HCT116 (cell line): ENCODE measurements at regions not wholly inside any gene's neighbourhood (a gene's known extent, or its start where the extent isn't known, plus 50 kb on each side); places are given as distances from the start of the nearest gene placed in this dataset.
"Not testable (repeated sequence)": the region's sequence is repeated elsewhere in the genome, so short reads cannot be mapped to it uniquely, and the experiment has no call there.

Experiments used
- ATAC-seq: fragments of 200-7000 bp; cut with Tn5 transposase; 2 replicates; pipeline ENCODE4 v1.9.1; 2020; ENCODE audit warnings: mild to moderate bottlenecking, moderate library complexity
- BruUV-seq: library from RNA; stranded (reverse); fragments of 400-500 nt; replicated peaks from 2 replicates; lab custom pipeline; 2021; lab: Mats Ljungman, UMichigan
- CTCF ChIA-PET: fragments of 300-600 bp; sonication (Branson Sonifier 250); formaldehyde crosslinking; loops from one replicate; lab custom pipeline; 2021; ENCODE audit warnings: antibody characterized with exemption; lab: Charles Lee
- POLR2A ChIA-PET: fragments of 300-600, 350-600 bp; sonication (Branson Sonifier 250); formaldehyde crosslinking; loops from one replicate; lab custom pipeline; 2021; ENCODE audit warnings: antibody characterized with exemption; lab: Charles Lee
- RAD21 ChIA-PET, 2 experiments: fragments of 300-600 bp; sonication (Branson Sonifier 250); formaldehyde crosslinking; loops; one replicate each; lab custom pipeline; 2023; ENCODE audit warnings: low total read pairs in 2 of 2; ENCODE audit not compliant: uncharacterized antibody in 2 of 2, unreplicated experiment in 2 of 2, low non-redundant PET in 1 of 2; lab: Charles Lee
- DNase-seq: peaks from one replicate; pipeline ENCODE4 v3.0.0-alpha.2; 2010; ENCODE audit warnings: low read depth, low spot score
- H2AFZ ChIP-seq: fragments of 200-600 bp; shearing (Covaris generic), sonication (generic); 2 replicates; pipeline ENCODE4 v1.6.1; 2017; ENCODE audit warnings: low read depth, mixed run types, mixed read lengths, antibody characterized with exemption, low read length; ENCODE audit not compliant: poor library complexity, severe bottlenecking
- H3K27ac ChIP-seq: 2 replicates; pipeline ENCODE4 v1.5.1; 2012; ENCODE audit warnings: low read depth, low read length
- H3K27me3 ChIP-seq: fragments of 200-600 bp; sonication (generic); 2 replicates; pipeline ENCODE4 v1.6.1; 2016; ENCODE audit warnings: mixed run types, low read length, mixed read lengths; ENCODE audit not compliant: insufficient read depth
- H3K36me3 ChIP-seq, 2 experiments: fragments of 200-500 bp in 1 of 2; fragments of 200-600 bp in 1 of 2; sonication (Bioruptor generic) in 1 of 2; sonication (generic) in 1 of 2; 2 replicates each; pipeline versions ENCODE4 v1.5.1 to v1.6.1; 2014 to 2016; ENCODE audit warnings: low read length in 2 of 2, inconsistent platforms in 1 of 2, mixed read lengths in 1 of 2, mixed run types in 1 of 2; ENCODE audit not compliant: insufficient read depth in 2 of 2, control insufficient read depth in 1 of 2
- H3K4me1 ChIP-seq, 2 experiments: fragments of 200-600 bp in 1 of 2; sonication (generic) in 1 of 2; 2 replicates each; pipeline versions ENCODE4 v1.5.1 to v1.6.1; 2012 to 2017; ENCODE audit warnings: low read length in 2 of 2, inconsistent platforms in 1 of 2, mild to moderate bottlenecking in 1 of 2, mixed read lengths in 1 of 2, mixed run types in 1 of 2, moderate library complexity in 1 of 2; ENCODE audit not compliant: insufficient read depth in 2 of 2, control insufficient read depth in 1 of 2
- H3K4me2 ChIP-seq: fragments of 200-600 bp; sonication (generic); 2 replicates; pipeline ENCODE4 v1.6.1; 2017; ENCODE audit warnings: mixed run types, low read length, mixed read lengths
- H3K4me3 ChIP-seq, 2 experiments: fragments of 200-600 bp in 1 of 2; sonication (generic) in 1 of 2; replicated peaks in 1 of 2; 2 replicates each; pipeline ENCODE4 v1.5.1; 2011 to 2016; ENCODE audit warnings: low read length in 2 of 2, control low read depth in 1 of 2, low read depth in 1 of 2, mild to moderate bottlenecking in 1 of 2, mixed read lengths in 1 of 2, mixed run types in 1 of 2
- H3K79me2 ChIP-seq: fragments of 200-600 bp; sonication (generic); 2 replicates; pipeline ENCODE4 v1.6.1; 2017; ENCODE audit warnings: mild to moderate bottlenecking, mixed run types, low read length, moderate library complexity, mixed read lengths; ENCODE audit not compliant: insufficient read depth
- H3K9ac ChIP-seq: fragments of 200-600 bp; sonication (generic); 2 replicates; pipeline ENCODE4 v1.6.1; 2016; ENCODE audit warnings: low read length, mixed read lengths
- H3K9me2 ChIP-seq: fragments of 200-600 bp; sonication (generic), shearing (Covaris generic); 2 replicates; pipeline ENCODE4 v1.6.1; 2017; ENCODE audit warnings: mixed run types, mild to moderate bottlenecking, moderate library complexity; ENCODE audit not compliant: insufficient read depth
- H3K9me3 ChIP-seq, 2 experiments: fragments of 200-500 bp in 1 of 2; fragments of 200-600 bp in 1 of 2; sonication (Bioruptor generic) in 1 of 2; sonication (generic) in 1 of 2; 2 replicates each; pipeline ENCODE4 v1.6.1; 2014 to 2017; ENCODE audit warnings: low read length in 2 of 2, mixed read lengths in 2 of 2, inconsistent platforms in 1 of 2, low read depth in 1 of 2, mild to moderate bottlenecking in 1 of 2, mixed run types in 1 of 2, moderate library complexity in 1 of 2; ENCODE audit not compliant: control insufficient read depth in 1 of 2, insufficient read depth in 1 of 2
- H4K20me1 ChIP-seq: fragments of 200-600 bp; sonication (generic), shearing (Covaris generic); 2 replicates; pipeline ENCODE4 v1.6.1; 2017; ENCODE audit warnings: mixed run types, mild to moderate bottlenecking, moderate library complexity; ENCODE audit not compliant: insufficient read depth
- ATF3 ChIP-seq: IDR thresholded peaks from 2 replicates; pipeline ENCODE4 v1.6.1; 2012
- POLR2AphosphoS5 ChIP-seq: IDR thresholded peaks from 2 replicates; pipeline ENCODE4 v1.6.1; 2011; ENCODE audit warnings: mild to moderate bottlenecking, low read depth, low read length, moderate library complexity
- RAD21 ChIP-seq: IDR thresholded peaks from 2 replicates; pipeline ENCODE4 v1.6.1; 2012; ENCODE audit warnings: low read depth, mild to moderate bottlenecking
- SIN3A ChIP-seq: IDR thresholded peaks from 2 replicates; pipeline ENCODE4 v1.6.1; 2012; ENCODE audit warnings: low read depth
- SP1 ChIP-seq: IDR thresholded peaks from 2 replicates; pipeline ENCODE4 v1.6.1; 2012; ENCODE audit warnings: low read depth
- YY1 ChIP-seq: IDR thresholded peaks from 2 replicates; pipeline ENCODE4 v1.6.1; 2011; ENCODE audit warnings: low read length, low read depth, moderate library complexity, mild to moderate bottlenecking; ENCODE audit not compliant: insufficient replicate concordance; ENCODE audit errors: extremely low read depth
- intact Hi-C: fragments of 100-400 bp; cut with micrococcal nuclease; formaldehyde crosslinking; loops from 2 replicates; pipeline ENCODE4 v1.10.0; 2022
- TF ChIP-seq, protein P1 (sequence below): IDR thresholded peaks from 2 replicates; pipeline ENCODE4 v1.6.1; 2012; ENCODE audit warnings: low read depth

GRCh38 chr13:78490225-78490624 is 113.1 kb downstream of the POU4F1 start:
- H3K27me3 ChIP-seq, H4K20me1 ChIP-seq, H2AFZ ChIP-seq, H3K4me1 ChIP-seq, H3K9ac ChIP-seq, BruUV-seq, intact Hi-C loops, H3K9me2 ChIP-seq, H3K27ac ChIP-seq, RAD21 ChIA-PET, H3K4me3 ChIP-seq, H3K79me2 ChIP-seq, ATAC-seq, CTCF ChIA-PET, POLR2A ChIA-PET, DNase-seq, H3K9me3 ChIP-seq, H3K36me3 ChIP-seq, H3K4me2 ChIP-seq: not testable (repeated sequence)

GRCh38 chr13:78487707-78488106 is 115.6 kb downstream of the POU4F1 start:
- H3K36me3 ChIP-seq: no peaks in the 10 kb centered on the region
- no TSS peak for BruUV-seq
- H3K9ac ChIP-seq: no peak overlapping the region
- no peaks in the 10 kb centered on the region for H3K9me3 ChIP-seq
- no peaks in the 10 kb centered on the region for H3K4me1 ChIP-seq
- RAD21 ChIA-PET: no interaction called here
- H3K9me2 ChIP-seq: no peaks in the 10 kb centered on the region
- no peak for TF ChIP-seq SIN3A
- no peak for TF ChIP-seq SP1
- TF ChIP-seq, protein P1, sequence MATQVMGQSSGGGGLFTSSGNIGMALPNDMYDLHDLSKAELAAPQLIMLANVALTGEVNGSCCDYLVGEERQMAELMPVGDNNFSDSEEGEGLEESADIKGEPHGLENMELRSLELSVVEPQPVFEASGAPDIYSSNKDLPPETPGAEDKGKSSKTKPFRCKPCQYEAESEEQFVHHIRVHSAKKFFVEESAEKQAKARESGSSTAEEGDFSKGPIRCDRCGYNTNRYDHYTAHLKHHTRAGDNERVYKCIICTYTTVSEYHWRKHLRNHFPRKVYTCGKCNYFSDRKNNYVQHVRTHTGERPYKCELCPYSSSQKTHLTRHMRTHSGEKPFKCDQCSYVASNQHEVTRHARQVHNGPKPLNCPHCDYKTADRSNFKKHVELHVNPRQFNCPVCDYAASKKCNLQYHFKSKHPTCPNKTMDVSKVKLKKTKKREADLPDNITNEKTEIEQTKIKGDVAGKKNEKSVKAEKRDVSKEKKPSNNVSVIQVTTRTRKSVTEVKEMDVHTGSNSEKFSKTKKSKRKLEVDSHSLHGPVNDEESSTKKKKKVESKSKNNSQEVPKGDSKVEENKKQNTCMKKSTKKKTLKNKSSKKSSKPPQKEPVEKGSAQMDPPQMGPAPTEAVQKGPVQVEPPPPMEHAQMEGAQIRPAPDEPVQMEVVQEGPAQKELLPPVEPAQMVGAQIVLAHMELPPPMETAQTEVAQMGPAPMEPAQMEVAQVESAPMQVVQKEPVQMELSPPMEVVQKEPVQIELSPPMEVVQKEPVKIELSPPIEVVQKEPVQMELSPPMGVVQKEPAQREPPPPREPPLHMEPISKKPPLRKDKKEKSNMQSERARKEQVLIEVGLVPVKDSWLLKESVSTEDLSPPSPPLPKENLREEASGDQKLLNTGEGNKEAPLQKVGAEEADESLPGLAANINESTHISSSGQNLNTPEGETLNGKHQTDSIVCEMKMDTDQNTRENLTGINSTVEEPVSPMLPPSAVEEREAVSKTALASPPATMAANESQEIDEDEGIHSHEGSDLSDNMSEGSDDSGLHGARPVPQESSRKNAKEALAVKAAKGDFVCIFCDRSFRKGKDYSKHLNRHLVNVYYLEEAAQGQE: no peak
- TF ChIP-seq RAD21: no peak
- TF ChIP-seq ATF3: no peak
- TF ChIP-seq YY1: no peak
- TF ChIP-seq POLR2AphosphoS5: no peak
- CTCF ChIA-PET: no interaction called here
- no peak overlapping the region for H3K27ac ChIP-seq
- H3K27me3 ChIP-seq: no peaks in the 10 kb centered on the region
- no peaks in the 10 kb centered on the region for H4K20me1 ChIP-seq
- no peak overlapping the region for H2AFZ ChIP-seq
- DNase-seq: no peak
- H3K79me2 ChIP-seq: no peaks in the 10 kb centered on the region
- POLR2A ChIA-PET: no interaction called here
- H3K4me3 ChIP-seq: no peak overlapping the region
- no peak for ATAC-seq
- intact Hi-C loops: no loop called here
- no peak overlapping the region for H3K4me2 ChIP-seq
